ENCODE measurements at regions not wholly inside any gene's neighbourhood (a gene's known extent, or its start where the extent isn't known, plus 50 kb on each side); places are given as distances from the start of the nearest gene placed in this dataset.

- TF ChIP-seq CTCF (IDR thresholded peaks at IDR 0.05), result no peak
- Histone ChIP-seq H3K36me3 (no peaks in the 10 kb centered on the region), H3K9me3 (no peaks in the 10 kb centered on the region), H3K27ac (no peak overlapping the region), H3K4me1 (peaks cover 0 to 5% of the 10 kb centered on the region in 2 donors), H3K27me3 (no peaks in the 10 kb centered on the region), H3K4me3 (no peak overlapping the region)
- DNase-seq (ENCODE audit: low spot score in 2 of 2), result no peak
- intact Hi-C loops (cut with DNase I), result no loop called here
Observed at GRCh38 chr13:50400035-50400726, 384.9 kb downstream of the KCNRG start.

GRCh38 chr13:50401049-50401505 is 385.8 kb downstream of the KCNRG start:
- H3K27me3 ChIP-seq, result no peaks in the 10 kb centered on the region
- no peak for TF ChIP-seq CTCF (IDR thresholded peaks at IDR 0.05)
- intact Hi-C loops (cut with DNase I), result no loop called here
- H3K36me3 ChIP-seq, result no peaks in the 10 kb centered on the region
- H3K4me1 ChIP-seq, result peaks cover 0 to 5% of the 10 kb centered on the region in 2 donors
- no peak overlapping the region for H3K4me3 ChIP-seq
- no peak overlapping the region for H3K27ac ChIP-seq
- DNase-seq (ENCODE audit: low spot score in 2 of 2), result no peak
- H3K9me3 ChIP-seq, result no peaks in the 10 kb centered on the region

DNA sequence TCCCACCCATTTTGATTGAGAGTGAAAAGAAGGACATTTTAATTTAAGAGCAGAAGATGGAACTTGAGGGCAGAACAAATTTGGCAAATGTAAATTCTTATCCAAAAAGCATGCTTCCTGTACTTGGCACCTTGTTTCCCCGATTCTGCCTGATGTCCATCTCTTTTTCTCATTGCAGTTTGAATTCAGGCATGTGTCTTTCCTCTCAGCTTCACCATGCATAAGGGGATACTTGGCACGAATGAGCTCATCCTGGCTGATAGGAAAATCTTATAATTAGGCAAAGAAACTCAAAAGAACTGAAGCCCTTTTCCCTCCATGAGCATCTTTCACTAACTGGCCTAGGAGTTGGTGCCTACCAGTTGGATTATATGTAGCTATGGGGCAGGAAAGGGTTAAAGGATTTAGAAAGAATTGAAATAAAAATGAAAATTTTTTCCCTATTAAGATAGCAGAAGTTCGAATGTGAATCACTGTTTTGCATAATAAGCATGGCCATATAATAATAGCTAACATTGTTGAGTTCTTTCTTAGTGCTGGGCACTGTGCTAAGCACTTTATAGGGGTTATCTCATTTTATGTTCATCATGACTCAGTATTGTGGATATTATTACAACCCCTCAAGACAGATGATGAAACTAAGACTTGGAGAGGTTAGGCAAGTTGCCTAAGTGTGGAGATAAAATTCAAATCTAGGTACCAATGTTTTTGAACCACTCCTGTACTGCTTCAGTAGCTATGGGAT is 386.6 kb downstream of the KCNRG start:
- peaks cover 0 to 5% of the 10 kb centered on the region in 2 donors for H3K4me1 ChIP-seq
- H3K4me3 ChIP-seq, result no peak overlapping the region
- no peaks in the 10 kb centered on the region for H3K36me3 ChIP-seq
- no peaks in the 10 kb centered on the region for H3K27me3 ChIP-seq
- intact Hi-C loops (cut with DNase I), result no loop called here
- DNase-seq (ENCODE audit: low spot score in 2 of 2), result no peak
- H3K27ac ChIP-seq, result no peak overlapping the region
- H3K9me3 ChIP-seq, result no peaks in the 10 kb centered on the region
- no peak for TF ChIP-seq CTCF (IDR thresholded peaks at IDR 0.05)

DNA sequence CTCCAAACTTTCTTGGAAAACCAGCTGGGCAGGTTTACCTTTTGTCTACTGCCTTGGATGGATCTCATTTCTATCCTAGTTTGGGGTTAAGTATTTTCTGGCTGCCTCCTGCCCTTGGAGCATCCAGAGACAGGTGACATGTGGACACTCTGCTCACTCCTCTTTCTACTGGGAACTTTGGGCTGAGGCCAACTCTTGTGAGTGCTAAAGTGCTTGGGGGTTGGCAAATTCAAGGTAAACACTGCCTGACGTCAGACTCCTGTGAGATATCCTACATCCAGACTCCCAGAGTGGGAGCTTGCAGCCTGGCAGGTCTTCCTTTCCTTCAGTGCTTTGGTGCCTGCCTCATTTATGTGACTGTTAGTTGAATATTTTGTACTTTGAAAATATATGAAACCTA is 388.1 kb downstream of the KCNRG start:
- Histone ChIP-seq H3K27me3 (no peaks in the 10 kb centered on the region), H3K9me3 (no peaks in the 10 kb centered on the region), H3K4me3 (no peak overlapping the region), H3K27ac (no peak overlapping the region), H3K4me1 (peaks cover 0 to 5% of the 10 kb centered on the region in 2 donors), H3K36me3 (no peaks in the 10 kb centered on the region)
- TF ChIP-seq CTCF (IDR thresholded peaks at IDR 0.05), result no peak
- intact Hi-C loops (cut with DNase I), result no loop called here
- DNase-seq (ENCODE audit: low spot score in 2 of 2), result no peak

DNA sequence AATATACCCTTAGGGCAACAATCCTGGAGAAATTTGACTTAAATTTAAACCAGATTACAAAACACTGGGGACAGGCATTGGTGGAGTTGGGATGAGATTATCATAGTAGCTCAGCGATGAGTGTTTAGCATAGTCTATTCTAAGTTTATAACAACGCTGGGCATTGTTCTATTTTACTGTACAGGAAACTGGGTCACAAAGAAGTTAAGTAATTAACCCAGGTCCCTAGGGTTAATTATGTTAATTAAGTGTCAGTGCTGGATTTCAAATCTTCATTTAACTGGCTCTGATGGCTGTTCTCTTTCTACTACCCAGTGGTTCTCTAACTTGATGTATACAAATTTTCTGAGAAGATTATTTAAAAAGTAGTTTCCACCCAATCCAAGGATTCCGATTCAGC is 388.9 kb downstream of the KCNRG start:
- peaks cover 0 to 5% of the 10 kb centered on the region in 2 donors for H3K4me1 ChIP-seq
- no peak overlapping the region for H3K27ac ChIP-seq
- H3K9me3 ChIP-seq, result no peaks in the 10 kb centered on the region
- no peak for TF ChIP-seq CTCF (IDR thresholded peaks at IDR 0.05)
- intact Hi-C loops (cut with DNase I), result no loop called here
- H3K4me3 ChIP-seq, result no peak overlapping the region
- no peaks in the 10 kb centered on the region for H3K36me3 ChIP-seq
- DNase-seq (ENCODE audit: low spot score in 2 of 2), result no peak
- no peaks in the 10 kb centered on the region for H3K27me3 ChIP-seq
